Stimulated activated naive CD8-positive, alpha-beta T cell treated with anti-CD3 and anti-CD28 coated beads, Interleukin-15, Interleukin-2, amounts not matched to agents 100 U/mL and 50 U/mL, for 24 hours (primary cell): ENCODE measurements at regions not wholly inside any gene's neighbourhood (a gene's known extent, or its start where the extent isn't known, plus 50 kb on each side); places are given as distances from the start of the nearest gene placed in this dataset.
"Not testable (repeated sequence)": the region's sequence is repeated elsewhere in the genome, so short reads cannot be mapped to it uniquely, and the experiment has no call there.

Source experiments
- ATAC-seq: fragments of 150-1000 bp; cut with Tn5 transposase; one replicate; pipeline ENCODE4 v1.10.0; 2021
- DNase-seq: peaks from one replicate; pipeline ENCODE4 v3.0.0; 2021

DNA sequence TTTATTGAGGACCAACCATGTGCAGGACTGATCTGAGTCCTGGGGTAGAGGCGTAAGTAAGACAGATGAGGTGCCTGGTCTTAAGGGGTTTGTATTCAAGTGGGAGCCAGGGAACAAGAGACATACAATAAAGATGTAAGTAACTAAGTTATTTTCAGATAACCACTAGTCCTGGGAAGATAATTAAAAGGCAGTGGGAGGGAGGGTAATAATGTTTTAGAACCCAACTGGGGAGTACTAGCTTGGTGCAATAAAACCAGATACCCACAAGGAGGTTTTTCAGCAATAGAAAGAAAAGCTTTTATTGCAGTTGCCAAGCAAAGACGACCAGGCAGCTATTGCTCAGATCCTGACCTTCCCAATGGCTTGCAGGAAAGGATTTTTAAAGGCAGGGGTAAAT lies 893.7 kb downstream of the UQCRFS1 start:
- no peak for DNase-seq
- ATAC-seq, result no peak

DNA sequence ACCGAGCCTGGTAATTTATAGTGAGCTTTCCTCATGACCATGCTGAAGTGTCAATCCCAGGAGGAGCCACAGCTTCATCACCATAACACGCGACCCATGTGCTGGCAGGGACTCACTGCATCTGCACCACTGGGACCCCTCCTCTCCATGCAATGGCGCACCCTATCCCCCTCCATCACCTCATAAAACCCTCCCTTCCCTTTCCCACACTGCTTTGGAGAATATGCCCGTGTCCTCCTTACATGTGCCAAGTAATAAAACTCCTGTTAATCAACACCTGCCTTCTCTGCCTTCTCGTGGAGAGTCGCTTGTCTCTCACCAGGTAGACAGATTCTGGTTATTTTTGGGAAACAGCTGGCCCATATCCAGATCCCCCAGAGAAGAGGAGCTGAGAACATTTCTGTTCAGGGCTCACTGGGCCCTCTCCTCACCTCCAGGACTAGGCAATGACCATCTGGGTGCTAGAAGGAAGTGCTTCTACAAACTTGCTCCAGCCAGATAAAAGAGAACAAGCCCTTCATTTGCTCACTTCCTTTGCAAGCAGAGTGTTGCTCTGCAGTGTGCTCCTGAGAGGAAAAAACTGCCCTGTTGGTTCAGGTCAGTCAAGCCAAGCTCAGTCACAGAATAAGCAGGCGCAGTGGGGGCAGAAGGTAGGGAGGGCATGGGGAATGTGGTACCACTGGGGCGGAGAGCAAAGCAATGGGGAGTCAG lies 894.3 kb downstream of the UQCRFS1 start:
- ATAC-seq, result no peak
- DNase-seq, result no peak

DNA sequence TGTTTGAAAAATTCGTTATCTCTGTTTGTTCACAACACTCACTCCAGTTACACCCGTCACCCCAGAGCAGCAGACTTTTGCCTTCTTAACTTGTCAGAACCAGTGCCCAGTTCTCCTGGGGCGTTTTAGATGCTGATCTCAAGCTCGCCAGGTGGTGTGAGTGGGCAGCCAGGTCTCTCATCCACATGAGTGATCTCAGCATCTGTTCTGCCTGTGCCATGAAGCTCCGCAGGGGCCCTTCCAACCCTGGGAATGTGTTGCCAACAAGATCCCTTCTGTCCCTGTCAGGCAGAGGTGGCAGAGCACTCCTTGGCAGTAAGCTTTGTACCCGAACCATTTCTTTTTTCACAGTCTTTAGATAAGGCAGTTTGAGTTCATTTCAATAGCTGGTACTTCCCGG lies 896.5 kb downstream of the UQCRFS1 start:
- DNase-seq, result no peak
- ATAC-seq, result no peak

DNA sequence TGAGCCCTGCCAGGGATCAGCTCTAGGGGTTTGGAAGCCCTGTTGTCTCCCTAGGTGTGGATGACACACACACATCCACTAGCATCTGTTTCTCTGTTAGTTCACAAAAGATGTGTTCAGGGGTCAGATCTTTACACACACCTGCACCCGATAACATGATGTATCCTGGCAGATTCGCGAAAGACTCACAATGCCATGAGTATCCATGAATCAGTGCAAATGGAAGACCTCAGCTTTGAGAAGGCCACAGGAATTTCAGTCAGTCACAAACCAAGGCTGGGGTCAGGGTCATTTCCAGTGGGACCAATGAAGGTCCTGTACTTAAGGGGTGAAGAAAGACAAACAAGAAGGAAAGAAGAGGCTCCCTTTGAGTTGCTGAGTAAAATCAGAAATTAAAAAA lies 898.2 kb downstream of the UQCRFS1 start:
- DNase-seq (no peak), ATAC-seq (no peak)

DNA sequence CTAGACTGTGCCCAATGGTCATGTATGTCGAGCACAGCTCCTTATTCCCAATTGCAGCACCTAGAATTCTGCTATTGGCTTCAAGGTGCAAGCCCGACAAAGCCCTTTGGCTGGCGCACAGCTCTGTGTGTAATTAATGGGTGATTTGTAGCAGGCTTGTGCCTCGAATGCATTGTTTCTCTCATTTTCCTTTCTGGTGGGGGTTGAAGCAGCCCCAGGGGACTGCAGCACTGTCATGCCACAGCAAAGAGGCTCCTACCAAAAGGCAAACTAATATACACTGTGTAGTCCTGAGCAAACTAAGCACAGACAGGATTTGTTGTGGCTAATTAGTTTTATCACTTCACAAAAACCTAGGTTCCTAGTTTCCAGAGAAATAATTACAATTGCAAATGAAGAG lies 898.7 kb downstream of the UQCRFS1 start:
- no peak for ATAC-seq

DNA sequence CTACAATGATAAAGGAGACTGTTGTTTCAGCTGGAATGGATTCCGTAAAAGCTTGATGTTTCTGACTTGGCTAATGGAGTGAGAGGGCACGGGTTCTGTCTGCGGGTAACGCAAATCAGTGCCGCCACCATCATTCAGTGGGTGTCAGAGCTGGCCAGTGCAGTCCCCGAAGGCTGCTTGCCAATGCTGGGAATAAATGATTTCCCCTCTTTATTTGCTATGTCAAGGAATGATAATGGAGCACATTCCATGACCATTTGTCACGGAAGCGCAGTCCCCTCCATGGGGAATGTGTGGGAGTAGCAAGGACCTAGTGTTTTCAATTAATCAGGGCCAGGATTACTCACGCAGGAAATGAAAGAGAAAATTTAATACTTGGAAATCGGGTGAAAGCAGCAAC lies 899.3 kb downstream of the UQCRFS1 start:
- no peak for ATAC-seq
- DNase-seq, result no peak

More for the DNA sequence above, 898.7 kb downstream of the UQCRFS1 start:
- no peak for DNase-seq

DNA sequence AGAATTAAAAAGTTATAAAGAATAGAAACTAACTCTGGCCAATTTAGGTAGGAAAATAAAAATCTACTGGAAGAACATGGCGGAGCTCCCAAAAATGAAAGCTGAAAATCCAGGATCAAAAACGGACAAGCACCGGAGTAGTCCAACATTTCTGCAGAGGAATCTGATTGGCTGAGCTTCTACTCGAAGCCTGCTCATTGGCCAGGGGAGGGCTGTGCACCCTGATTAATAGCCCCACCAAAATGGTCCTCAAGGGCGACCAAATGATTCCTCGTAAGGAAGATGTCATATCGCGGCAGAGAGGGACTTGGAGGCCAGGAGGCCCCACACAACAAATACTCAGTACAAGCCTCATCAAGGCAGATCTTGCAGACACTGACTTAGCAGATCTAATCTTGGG lies 900.7 kb downstream of the UQCRFS1 start:
- DNase-seq, result no peak
- no peak for ATAC-seq

DNA sequence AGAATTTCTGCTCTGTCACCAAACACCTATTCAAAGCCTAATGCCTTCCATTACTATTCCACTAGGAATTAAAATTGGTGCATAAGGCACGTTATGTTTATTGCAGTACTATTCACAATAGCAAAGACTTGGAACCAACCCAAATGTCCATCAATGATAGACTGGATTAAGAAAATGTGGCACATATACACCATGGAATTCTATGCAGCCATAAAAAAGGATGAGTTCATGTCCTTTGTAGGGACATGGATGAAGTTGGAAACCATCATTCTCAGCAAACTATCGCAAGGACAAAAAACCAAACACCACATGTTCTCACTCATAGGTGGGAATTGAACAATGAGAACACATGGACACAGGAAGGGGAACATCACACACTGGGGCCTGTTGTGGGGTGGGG lies 902.1 kb downstream of the UQCRFS1 start:
- DNase-seq, result not testable (repeated sequence)

DNA sequence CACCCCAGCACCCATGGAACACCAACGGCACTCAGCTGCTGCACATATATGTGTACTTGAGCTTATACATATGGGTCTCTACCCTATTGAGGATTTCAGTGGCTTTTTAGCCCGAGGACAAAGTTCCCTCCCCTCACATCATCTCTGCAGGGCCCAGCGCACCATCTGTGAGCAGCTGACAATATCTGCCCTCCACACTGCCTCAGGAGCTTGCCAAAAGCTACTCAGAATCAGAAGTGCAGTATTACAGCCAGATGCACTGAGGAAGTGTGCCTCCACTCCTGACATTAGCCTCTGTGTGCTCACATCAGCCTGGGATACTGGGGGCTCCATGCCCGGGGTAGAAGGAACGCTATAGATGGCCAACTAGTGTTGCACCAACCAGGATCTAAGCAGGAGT lies 903.9 kb downstream of the UQCRFS1 start:
- ATAC-seq, result no peak
- no peak for DNase-seq

More for the DNA sequence above, 902.1 kb downstream of the UQCRFS1 start:
- ATAC-seq, result not testable (repeated sequence)

DNA sequence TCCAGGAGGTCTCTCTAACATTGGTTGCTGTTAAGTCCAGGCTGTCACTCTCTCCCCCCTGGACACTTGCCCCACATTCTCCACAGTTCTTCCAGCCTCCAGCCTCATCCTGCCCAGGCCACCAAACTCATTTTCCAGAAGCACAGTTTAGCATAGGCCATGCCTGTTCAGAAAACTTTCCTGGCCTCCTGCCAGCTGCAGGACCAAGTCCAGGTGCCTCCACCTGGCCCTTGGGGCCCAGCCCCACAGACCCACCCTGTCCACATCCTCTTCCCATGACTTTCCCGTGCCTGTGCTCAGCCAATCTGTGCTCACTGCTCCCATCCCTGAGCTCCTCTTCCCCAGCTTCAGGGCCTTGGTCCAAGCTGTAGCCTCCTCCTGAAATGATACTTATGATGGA lies 905.0 kb downstream of the UQCRFS1 start:
- DNase-seq (no peak), ATAC-seq (no peak)

DNA sequence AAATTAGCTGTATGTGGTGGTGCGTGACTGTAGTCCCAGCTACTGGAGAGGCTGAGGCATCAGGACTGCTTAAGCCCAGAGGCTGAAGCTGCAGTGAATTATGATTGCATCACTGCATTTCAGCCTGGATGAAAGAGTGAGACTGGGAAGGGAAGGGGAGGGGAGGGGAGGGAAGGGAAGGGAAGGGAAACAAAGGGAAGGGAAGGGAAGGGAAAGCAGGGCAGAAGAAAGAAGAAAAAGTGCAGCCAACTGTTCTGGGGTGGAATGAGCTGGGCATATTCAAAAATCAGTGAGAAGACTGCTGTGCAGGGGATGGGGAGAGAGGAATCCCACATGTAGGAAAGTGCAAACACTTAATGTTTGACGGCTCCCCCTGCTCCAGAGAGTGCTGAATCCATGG lies 905.5 kb downstream of the UQCRFS1 start:
- ATAC-seq, result no peak
- no peak for DNase-seq

DNA sequence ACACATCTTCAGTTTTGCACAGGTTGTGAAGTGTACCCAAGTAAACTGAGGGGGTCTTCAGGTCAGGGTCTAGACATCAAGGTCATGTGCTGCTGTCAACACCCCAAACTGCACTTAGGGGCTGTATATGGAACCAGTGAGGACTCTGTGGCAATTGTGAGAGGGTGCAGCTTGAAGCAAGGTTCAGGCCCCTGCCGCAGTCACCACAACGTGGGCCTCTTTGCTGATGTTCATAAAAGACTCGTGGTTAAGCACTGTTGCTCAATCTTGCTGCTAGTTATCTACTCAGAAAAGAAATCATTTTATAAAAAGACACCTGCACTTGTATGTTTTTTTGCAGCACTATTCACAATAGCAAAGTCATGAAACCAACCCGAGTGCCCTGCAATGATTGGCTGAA lies 907.4 kb downstream of the UQCRFS1 start:
- ATAC-seq, result no peak
- no peak for DNase-seq

DNA sequence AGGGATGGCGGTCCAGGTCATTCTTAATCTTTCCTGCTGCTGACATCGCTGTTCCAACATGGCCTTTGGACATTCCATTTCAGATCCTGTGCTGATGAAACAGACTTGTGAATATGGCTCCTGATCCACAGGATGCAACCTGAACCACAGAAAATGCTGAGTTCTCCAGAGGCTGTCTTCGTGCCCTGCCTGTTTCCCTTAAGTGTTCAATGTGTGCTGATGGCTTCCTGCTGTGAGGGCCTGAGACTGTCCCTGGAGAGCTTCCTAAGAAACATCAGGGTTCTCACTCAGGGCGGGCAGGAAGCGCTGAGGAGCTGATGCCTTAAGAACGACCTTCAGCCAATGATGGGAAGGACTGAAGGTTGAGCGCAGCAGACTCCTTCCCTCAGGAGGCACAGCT lies 909.4 kb downstream of the UQCRFS1 start:
- ATAC-seq (no peak), DNase-seq (no peak)

DNA sequence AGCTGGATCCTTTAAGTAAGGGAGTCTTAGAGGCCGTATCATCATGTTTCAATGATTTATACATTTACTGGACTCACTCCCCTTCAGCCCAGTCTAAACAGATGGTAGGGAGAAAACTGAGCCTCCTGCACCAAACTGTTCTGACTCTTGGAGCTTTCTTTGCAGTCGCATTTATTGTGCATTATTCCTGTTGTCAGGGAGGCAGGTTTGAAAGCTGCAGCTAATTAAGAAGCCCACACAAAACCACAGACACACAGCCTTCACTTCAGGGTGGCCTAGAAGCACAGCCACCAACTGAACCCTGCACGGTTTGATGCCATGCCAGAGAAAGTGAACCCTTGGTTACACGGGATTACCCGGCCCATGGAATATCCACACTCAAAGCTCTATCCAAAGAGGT lies 911.0 kb downstream of the UQCRFS1 start:
- DNase-seq (no peak), ATAC-seq (no peak)

DNA sequence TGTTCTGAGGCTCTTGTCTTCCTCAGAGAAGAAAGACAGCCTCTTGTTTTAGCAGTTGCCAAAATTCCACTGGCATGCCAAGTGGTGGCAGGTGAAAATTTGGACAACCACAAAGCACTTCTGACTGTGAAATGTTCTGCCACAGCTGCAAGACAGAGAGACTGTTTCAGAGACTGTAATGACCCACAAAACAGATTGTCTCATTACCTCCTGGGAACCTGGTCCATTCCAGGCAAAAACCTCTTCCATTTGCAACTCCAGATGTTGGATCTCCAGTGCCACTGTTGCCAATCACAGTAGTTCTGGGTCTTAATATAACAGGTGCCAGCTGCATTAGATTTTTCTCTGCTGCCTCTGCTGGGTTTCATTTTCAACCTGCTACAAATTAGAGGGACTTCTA lies 911.5 kb downstream of the UQCRFS1 start:
- ATAC-seq (no peak), DNase-seq (no peak)

DNA sequence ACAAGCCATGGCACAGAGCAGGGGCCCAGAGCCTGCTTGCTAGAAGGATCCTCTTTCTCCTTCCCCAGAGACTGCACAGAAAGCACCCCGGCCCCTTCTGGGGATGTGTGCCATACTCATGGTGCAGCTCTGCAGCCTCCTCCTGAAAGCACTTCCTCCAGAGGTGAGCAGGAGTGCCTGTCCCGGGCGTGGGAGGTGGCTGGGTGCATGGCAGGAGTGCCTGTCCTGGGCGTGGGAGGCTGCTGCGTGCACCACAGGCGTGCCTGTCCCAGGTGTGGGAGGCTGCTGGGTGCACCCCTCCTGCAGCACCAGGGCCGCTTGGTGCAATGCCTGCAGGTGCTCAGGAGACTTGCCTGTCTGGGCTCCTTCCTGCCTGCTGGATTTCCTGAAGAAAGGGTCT lies 913.3 kb downstream of the UQCRFS1 start:
- ATAC-seq (no peak), DNase-seq (no peak)

DNA sequence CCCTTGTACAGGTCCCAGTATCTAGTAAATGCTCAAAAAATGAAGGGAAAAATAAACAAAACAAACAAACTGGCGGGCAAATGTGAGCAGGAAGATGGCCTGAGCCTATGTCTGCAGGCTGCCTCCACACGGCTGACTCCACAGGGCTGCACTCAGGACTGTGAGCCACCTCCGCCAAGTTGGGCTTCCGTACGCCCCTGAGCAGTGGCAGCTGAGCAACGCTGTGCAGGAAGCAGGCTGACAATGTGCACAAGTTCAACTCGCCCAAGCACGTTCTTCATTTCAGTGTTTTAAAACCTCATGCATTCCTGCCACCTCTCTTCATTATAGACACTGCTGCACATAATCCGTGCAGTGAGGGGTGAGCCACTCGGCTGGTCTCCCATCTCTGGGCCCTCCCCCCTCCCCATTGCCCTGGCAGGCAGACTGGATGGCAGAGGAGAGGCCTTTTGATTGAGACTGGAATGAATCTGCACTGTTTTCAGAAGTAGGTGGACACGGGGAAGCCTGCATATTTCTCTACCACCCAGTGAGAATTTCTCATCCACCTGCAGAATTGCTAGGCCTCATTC lies 915.3 kb downstream of the UQCRFS1 start:
- no peak for ATAC-seq
- DNase-seq, result no peak

DNA sequence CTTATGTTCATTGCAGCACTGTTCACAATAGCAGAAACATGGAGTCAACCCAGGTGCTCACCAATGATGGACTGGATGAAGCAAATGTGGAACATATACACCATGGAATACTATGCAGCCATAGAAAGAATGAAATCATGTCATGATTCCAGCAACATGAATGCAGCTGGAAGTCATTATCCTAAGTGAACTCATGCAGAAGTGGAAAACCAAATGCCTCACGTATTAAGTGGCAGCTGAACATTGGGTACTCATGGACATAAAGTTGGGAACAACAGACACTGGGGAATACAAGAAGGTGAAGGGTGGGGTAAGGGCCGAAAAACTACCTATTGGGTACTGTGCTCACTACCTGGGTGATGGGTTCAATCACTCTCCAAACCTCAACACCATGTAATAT lies 915.9 kb downstream of the UQCRFS1 start:
- ATAC-seq, result no peak
- no peak for DNase-seq

DNA sequence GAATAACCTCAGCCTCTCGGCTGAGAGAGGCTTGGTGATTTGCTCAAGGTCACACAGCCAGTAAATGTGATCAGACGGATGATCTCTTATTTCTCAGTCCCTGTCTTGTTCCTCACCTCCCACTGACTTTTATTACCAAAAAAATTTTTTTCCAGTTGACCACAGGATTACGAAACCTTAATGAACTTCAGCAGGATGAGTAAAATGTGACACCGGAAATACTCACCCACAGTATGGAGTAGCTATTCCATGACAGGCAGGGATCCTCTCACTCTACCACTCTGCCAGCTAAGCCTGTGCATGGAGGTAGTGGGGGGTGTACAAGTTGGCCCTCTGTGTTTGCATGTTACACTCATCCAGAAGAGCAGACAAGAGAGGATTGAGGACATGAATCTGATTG lies 916.4 kb downstream of the UQCRFS1 start:
- DNase-seq (no peak), ATAC-seq (no peak)

DNA sequence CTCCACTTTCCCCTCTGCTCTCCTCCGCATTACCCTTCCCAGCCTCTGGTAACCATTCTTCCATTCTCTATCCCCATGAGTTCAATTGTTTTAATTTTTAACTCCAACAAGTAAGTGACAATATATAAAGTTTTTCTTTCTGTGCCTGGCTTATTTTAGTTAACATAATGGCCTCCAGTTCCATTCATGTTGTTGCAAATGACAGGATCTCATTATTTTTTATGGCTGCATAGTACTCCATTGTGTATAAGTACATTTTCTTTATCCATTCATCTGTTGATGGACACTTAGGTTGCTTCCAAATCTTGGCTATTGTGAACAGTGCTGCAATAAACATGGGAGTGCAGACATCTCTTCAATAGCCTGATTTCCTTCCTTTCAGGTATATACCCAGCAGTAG lies 918.0 kb downstream of the UQCRFS1 start:
- ATAC-seq, DNase-seq: not testable (repeated sequence)

DNA sequence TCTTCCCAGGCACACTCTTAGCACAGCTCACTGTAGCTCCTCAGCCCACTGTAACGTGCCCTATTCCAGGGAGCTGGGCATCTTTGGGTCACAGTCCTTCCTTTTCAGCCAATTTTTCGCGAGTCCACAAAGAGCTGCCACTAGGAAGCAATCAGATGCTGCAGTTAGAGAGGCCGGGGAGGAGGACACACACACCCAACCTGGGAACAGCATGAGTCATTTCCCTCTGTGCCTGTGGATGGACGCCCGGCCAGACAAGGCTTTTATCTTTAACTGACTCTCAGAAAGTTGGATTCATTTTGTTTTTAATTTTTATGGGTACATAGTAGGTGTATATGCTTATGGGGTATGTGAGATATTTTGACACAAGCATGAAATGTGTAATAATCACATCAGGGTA lies 918.6 kb downstream of the UQCRFS1 start:
- DNase-seq, result no peak
- no peak for ATAC-seq

DNA sequence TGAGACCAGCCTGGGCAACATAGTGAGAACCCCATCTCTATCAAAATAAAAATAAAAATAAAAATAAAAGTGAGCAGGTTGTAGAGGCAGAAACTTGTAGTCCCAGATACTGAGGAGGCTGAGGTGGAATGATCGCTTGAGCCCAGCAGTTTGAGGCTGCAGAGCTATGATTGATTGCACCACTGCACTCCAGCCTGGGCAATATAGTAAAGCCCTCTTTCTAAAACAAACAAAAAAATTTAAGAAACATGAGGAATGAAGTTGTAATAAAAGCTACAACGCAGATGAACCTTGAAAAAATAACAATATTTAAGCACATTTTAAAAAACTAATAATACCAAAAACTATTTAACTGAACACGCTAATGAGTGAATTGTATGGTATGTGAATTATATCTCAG lies 919.3 kb downstream of the UQCRFS1 start:
- no peak for DNase-seq
- no peak for ATAC-seq

DNA sequence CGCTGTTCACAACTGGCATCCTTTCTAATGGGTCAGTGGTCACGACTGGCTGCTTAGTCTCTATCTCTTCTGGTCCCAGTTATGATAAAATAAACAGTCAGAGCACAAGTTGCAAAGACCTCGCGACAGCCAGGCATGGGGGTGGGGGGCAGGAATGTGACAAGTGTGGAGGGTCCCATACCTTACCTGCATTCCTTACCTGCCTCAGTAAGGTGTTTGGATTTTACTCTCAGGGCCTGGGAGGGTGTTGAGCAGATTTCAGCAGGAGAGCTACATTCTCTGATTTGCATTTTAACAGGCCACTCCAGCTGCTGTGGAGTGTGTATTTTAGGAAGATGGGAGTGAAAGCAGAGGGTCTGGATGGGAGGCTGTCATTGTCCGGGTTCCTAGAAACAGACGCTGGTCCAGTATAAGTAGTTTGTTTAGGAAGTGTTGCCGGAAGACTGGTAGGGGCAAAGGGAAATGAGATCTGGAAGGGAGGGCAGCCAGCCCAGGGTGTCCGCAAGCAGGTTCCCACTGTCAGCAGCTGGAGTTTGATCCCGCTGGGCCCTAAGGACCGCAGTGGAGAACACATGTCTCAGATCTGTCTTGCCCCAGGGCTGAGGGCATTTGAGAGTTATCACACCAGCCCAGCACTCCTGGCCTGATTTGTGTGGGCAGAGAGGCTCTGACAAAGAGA lies 920.0 kb downstream of the UQCRFS1 start:
- DNase-seq (no peak), ATAC-seq (no peak)

DNA sequence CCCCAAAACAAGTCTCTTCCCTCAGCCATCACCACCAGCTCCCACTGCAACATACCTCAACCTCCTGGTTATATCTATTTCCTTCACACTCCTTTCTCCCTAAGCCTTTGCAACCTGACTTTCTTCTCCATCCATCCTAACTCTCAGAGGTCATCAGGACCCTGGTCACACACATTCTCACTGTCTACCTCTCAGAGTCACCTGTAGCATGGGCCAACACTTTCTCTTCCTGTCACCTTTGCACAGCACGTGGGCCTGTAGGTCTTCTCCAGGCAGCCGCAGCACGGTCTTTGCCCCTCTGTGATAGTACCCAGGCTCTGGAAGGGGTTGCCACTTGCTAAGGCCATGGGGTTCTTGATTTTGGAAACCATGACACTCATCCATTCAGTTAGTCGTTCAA lies 921.1 kb downstream of the UQCRFS1 start:
- no peak for DNase-seq
- ATAC-seq, result no peak
